GM18873 (cell line): ENCODE measurements at regions not wholly inside any gene's neighbourhood (a gene's known extent, or its start where the extent isn't known, plus 50 kb on each side); places are given as distances from the start of the nearest gene placed in this dataset.
"Not testable (repeated sequence)": the region's sequence is repeated elsewhere in the genome, so short reads cannot be mapped to it uniquely, and the experiment has no call there.

Source experiments
- ATAC-seq: cut with Tn5 transposase; IDR thresholded peaks from one replicate; pipeline ENCODE4 v1.9.1; 2021; ENCODE audit warnings: mild to moderate bottlenecking, moderate library complexity, moderate number of reproducible peaks; ENCODE audit not compliant: unreplicated experiment, low FRiP score

DNA sequence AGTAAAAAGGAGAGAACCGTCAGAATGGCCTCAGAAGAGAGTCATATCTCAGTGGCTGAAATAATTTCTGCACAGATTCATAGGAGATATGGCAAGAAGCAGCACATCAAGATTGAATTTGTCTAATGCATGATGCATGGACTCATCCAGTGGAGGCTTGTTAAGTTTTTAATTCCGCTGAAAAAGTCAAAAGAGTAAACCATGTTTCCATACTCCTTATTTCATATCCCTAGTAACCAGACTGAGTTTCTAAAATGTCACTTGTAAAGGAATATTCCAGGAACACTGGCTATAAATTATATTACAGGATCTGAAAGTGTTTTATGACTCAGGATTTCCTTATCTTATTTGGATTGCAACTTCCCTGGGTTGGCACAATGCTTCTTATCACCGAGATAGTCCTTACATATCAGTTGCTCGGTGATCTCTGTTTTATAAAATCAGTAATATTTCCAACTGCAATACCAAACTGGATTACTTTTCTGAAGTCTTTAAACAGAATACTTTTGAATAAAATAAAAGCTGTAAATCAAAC, 180.2 kb upstream of the TSC22D1 start:
- ATAC-seq = no peak

- ATAC-seq = no peak
Observed at GRCh38 chr13:44755872-44756271, 179.7 kb upstream of the TSC22D1 start.

GRCh38 chr13:44752164-44752563, 176.0 kb upstream of the TSC22D1 start:
- no peak for ATAC-seq

GRCh38 chr13:44750630-44751029, 174.5 kb upstream of the TSC22D1 start:
- ATAC-seq = no peak

GRCh38 chr13:44749906-44750305, 173.8 kb upstream of the TSC22D1 start:
- ATAC-seq = no peak

DNA sequence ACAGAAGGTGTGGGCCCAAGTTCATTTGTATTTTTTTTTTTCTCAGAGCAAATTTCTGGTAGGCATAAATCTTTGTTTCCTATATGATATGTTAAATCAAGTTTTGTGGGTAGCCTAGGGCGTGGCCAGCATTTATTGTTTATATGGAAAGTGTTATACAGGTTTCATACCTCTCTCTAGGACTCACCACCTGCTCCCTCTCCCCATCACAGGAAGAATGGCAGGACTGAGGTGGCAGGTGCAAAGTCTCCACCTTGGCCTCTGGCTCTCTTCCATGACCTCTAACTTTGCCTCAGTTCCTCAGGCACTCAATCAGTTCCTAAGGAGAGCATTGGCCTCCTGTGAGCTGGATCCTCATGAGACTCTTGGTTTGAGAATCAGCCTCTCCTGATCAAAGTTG, 172.3 kb upstream of the TSC22D1 start:
- ATAC-seq = no peak

- no peak for ATAC-seq
Observed at GRCh38 chr13:44747179-44747578, 171.0 kb upstream of the TSC22D1 start.

DNA sequence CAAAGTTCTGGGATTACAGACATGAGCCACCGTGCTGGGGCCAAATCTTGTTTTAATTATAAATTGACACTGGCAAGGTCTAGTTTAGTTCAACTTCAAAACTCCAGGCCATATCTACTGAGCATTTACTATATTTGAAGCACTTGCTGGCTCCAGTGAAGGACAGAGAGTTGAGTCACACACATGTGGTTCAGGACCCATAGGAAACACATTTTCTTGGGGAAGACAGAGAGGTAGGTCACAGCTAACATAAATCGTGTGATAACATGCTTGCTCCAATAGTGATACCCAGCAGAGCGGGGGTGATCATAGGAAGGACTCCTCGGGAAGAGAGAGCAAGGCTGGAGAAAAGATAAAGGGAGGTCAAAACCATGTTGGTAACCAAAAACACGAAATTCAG, 170.6 kb upstream of the TSC22D1 start:
- no peak for ATAC-seq

- no peak for ATAC-seq
Observed at GRCh38 chr13:44744880-44745633, 168.9 kb upstream of the TSC22D1 start.

DNA sequence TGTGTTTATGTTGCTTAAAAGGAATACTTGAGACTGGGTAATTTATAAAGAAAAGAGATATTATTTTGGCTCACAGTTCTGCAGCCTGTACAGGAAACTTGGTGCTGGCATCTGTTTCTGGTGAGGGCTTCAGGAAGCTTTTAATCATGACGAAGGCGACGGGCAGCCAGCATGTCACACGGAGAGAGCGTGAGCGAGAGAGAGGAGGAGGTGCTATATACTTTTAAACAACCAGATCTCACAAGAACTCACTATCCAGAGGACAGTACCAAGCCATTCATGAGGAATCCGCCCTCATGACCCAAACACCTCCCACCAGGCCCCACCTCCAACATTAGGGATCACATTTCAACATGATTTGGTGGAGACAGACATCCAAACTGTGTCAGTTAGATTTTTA, 163.4 kb upstream of the TSC22D1 start:
- ATAC-seq = no peak

DNA sequence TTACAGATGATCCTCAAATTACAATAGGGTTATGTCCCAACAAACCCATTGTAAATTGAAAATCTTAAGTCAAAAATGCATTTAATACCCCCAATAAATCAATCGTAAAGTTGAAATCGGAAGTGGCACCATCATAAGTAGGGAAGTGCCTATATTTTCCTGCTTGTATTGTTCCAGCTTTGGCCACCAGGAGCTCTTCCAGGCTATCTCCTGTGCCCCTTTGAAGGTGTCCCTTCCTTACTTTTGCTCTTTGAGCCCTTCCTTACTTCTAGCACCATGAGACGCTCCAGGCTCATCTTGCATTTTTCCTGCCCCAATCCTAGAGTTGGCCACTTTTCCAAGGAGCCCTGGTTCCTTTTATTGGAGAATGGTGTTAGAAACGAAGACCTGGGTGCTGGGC, 163.0 kb upstream of the TSC22D1 start:
- no peak for ATAC-seq

GRCh38 chr13:44738463-44738862, 162.3 kb upstream of the TSC22D1 start:
- ATAC-seq = no peak

DNA sequence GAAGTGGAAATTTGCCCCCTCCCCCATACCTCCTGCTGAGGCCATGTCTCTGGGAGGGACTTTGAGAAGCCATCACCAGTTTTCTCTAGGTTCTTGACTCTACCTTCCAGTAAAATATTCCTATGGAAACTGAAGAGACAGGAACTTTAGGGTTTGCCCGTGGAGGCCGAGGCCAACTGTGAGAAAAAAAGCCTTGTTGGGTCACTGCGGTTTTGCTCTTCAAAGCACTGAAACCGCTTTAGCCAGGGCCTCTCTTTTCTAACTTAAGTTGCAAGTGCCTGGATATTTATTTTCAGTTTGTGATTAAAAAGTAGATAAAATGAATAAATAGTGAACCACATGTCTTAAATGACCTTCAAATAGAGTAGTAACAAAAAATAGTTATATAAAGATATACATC, 159.7 kb upstream of the TSC22D1 start:
- ATAC-seq = no peak

- ATAC-seq = no peak
Observed at GRCh38 chr13:44734201-44734707, 158.1 kb upstream of the TSC22D1 start.

DNA sequence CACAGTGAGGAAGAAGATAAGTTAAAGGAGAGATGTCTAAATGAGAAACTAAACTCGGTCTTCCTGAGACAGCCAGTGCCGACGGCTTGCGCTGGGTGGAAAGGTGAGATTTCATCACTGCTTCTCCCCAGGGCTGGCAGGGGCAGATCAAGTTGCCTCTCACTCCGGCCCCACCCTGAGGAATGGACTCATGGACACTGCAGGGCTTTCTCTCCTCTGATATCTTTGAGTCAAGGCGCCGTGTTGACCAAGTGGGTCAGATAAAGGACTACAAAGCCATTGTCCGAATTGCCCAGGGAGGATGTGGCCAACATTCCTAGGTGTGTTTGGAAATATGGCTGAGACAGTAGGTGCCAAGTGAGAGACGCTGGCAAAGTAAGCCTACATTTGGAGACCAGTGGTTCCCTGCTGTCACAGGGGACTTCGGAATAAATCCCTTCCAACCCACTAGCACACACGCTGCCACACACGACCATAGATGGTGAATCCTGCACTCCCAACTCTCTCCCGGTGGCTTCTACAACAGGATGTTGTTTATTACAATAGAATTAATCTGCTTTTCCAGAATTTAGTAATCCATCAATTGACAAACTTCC, 156.5 kb upstream of the TSC22D1 start:
- ATAC-seq = no peak

DNA sequence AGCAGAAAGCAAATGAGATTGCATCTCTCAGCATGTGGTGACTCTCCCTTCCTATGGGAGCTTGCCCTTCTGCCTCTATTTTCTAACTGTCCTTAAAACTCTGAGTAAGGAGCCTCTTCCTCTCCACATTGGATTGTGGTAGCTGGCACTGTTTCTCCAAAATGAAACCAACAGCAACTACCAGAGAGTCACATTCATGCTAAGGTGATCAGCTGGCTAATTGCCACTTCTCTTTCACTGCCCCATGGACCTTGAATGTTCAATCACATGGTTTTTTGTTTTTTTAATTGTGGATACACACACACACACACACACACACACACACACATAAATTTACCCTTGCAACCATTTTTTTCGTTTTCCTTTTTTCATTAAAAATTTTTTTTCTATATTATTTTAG, 154.7 kb upstream of the TSC22D1 start:
- ATAC-seq = no peak

- no peak for ATAC-seq
Observed at GRCh38 chr13:44730099-44730498, 154.0 kb upstream of the TSC22D1 start.

DNA sequence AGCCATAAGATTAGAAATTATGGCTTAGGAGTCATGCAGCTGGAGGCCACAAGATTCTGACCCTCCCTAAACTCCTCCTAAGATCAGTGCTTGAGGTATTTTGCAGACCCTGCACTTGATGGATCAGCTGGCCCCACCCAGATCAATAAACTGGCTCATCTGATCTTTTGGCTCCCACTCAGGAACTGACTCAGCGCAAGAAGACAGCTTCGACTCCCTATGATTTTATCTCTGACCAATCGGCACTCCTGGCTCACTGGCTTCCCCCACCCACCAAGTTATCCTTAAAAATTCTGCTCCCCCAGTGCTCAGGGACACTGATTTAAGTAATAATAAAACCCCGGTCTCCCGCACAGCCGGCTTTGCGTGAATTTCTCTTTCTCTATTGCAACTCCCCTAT, 151.5 kb upstream of the TSC22D1 start:
- ATAC-seq = not testable (repeated sequence)

- ATAC-seq = no peak
Observed at GRCh38 chr13:44726778-44727177, 150.6 kb upstream of the TSC22D1 start.

GRCh38 chr13:44726214-44726613, 150.1 kb upstream of the TSC22D1 start:
- no peak for ATAC-seq

- ATAC-seq = no peak
Observed at GRCh38 chr13:44719857-44720671, 143.9 kb upstream of the TSC22D1 start.
